IMR-90 (cell line): ENCODE measurements at regions not wholly inside any gene's neighbourhood (a gene's known extent, or its start where the extent isn't known, plus 50 kb on each side); places are given as distances from the start of the nearest gene placed in this dataset.

ENCODE experiments used
- ATAC-seq: fragments of 200-7000 bp; cut with Tn5 transposase; 2 replicates; pipeline ENCODE4 v1.9.1; 2020; ENCODE audit warnings: low read depth, mild to moderate bottlenecking, moderate library complexity
- BruUV-seq: library from RNA; stranded (reverse); fragments of 400-500 nt; replicated peaks from 2 replicates; lab custom pipeline; 2021; lab: Mats Ljungman, UMichigan
- CTCF ChIA-PET: fragments of 300-600 bp; formaldehyde crosslinking; extraction: SDS; loops from one replicate; lab custom pipeline; 2021; ENCODE audit warnings: antibody characterized with exemption; lab: Yijun Ruan, JAX
- POLR2A ChIA-PET: fragments of 300-600 bp; sonication (Branson Sonifier 250); formaldehyde crosslinking; loops from one replicate; lab custom pipeline; 2022; ENCODE audit warnings: antibody characterized with exemption; ENCODE audit not compliant: unreplicated experiment; lab: Charles Lee
- DNase-seq: peaks from one replicate; pipeline ENCODE4 v3.0.0; 2013
- H2AFZ ChIP-seq: replicated peaks from 2 replicates; pipeline ENCODE3; 2013; ENCODE audit warnings: low read length, mild to moderate bottlenecking; ENCODE audit not compliant: poor library complexity
- H2AK5ac ChIP-seq: 2 replicates; pipeline ENCODE4 v1.6.1; 2013; ENCODE audit warnings: low read depth, low read length, inconsistent platforms
- H2AK9ac ChIP-seq: replicated peaks from 2 replicates; pipeline ENCODE3; 2013; ENCODE audit warnings: mild to moderate bottlenecking, low read depth, low read length, moderate library complexity; ENCODE audit not compliant: poor library complexity
- H2BK120ac ChIP-seq: 2 replicates; pipeline ENCODE4 v1.6.1; 2013; ENCODE audit warnings: low read depth, low read length, inconsistent platforms
- H2BK15ac ChIP-seq: 3 replicates; pipeline ENCODE4 v1.6.1; 2013; ENCODE audit warnings: low read depth, low read length, inconsistent platforms
- H2BK20ac ChIP-seq: 2 replicates; pipeline ENCODE4 v1.6.1; 2013; ENCODE audit warnings: low read depth, mild to moderate bottlenecking, inconsistent platforms, low read length, moderate library complexity
- H2BK5ac ChIP-seq: 2 replicates; pipeline ENCODE4 v1.6.1; 2013; ENCODE audit warnings: mild to moderate bottlenecking, low read depth, low read length, inconsistent platforms; ENCODE audit not compliant: poor library complexity, severe bottlenecking
- H3K14ac ChIP-seq: replicated peaks from 2 replicates; pipeline ENCODE4 v1.6.1; 2013; ENCODE audit warnings: low read depth, low read length, inconsistent platforms
- H3K18ac ChIP-seq: 2 replicates; pipeline ENCODE4 v1.6.1; 2013; ENCODE audit warnings: low read depth, low read length, control low read depth
- H3K23ac ChIP-seq: 2 replicates; pipeline ENCODE4 v1.6.1; 2013; ENCODE audit warnings: low read depth, low read length, inconsistent platforms
- H3K27ac ChIP-seq: 2 replicates; pipeline ENCODE4 v1.5.1; 2013; ENCODE audit warnings: mild to moderate bottlenecking, control low read depth, low read length; ENCODE audit not compliant: insufficient read depth
- H3K27me3 ChIP-seq: 2 replicates; pipeline ENCODE4 v1.6.1; 2013; ENCODE audit warnings: low read length; ENCODE audit not compliant: control insufficient read depth, insufficient read depth
- H3K36me3 ChIP-seq: 2 replicates; pipeline ENCODE4 v1.6.1; 2013; ENCODE audit warnings: low read length, mixed read lengths; ENCODE audit not compliant: control insufficient read depth, insufficient read depth
- H3K4ac ChIP-seq: 2 replicates; pipeline ENCODE4 v1.6.1; 2013; ENCODE audit warnings: low read depth, low read length, inconsistent platforms
- H3K4me1 ChIP-seq: 2 replicates; pipeline ENCODE4 v1.6.1; 2013; ENCODE audit warnings: low read length, mixed read lengths; ENCODE audit not compliant: control insufficient read depth, insufficient read depth
- H3K4me2 ChIP-seq: 2 replicates; pipeline ENCODE4 v1.6.1; 2013; ENCODE audit warnings: low read depth, mild to moderate bottlenecking, control low read depth, low read length, moderate library complexity
- H3K4me3 ChIP-seq: 2 replicates; pipeline ENCODE4 v1.5.1; 2013; ENCODE audit warnings: low read depth, mild to moderate bottlenecking, control low read depth, low read length, moderate library complexity; ENCODE audit not compliant: insufficient read depth
- H3K56ac ChIP-seq: 2 replicates; pipeline ENCODE4 v1.6.1; 2013; ENCODE audit warnings: low read length, inconsistent platforms; ENCODE audit not compliant: insufficient read depth; ENCODE audit errors: extremely low read depth
- H3K79me1 ChIP-seq, 2 experiments: 2 replicates each; pipeline ENCODE4 v1.6.1; 2013; ENCODE audit warnings: low read length in 2 of 2, inconsistent platforms in 1 of 2, low read depth in 1 of 2
- H3K9ac ChIP-seq: 2 replicates; pipeline ENCODE4 v1.6.1; 2013; ENCODE audit warnings: low read depth, low read length, control low read depth
- H3K9me1 ChIP-seq: 2 replicates; pipeline ENCODE4 v1.6.1; 2013; ENCODE audit warnings: low read length, inconsistent platforms; ENCODE audit not compliant: insufficient read depth
- H3K9me3 ChIP-seq: 2 replicates; pipeline ENCODE4 v1.6.1; 2013; ENCODE audit warnings: low read length; ENCODE audit not compliant: control insufficient read depth, insufficient read depth
- H4K20me1 ChIP-seq: 2 replicates; pipeline ENCODE4 v1.6.1; 2013; ENCODE audit warnings: low read length, inconsistent platforms; ENCODE audit not compliant: insufficient read depth
- H4K5ac ChIP-seq: 2 replicates; pipeline ENCODE4 v1.6.1; 2013; ENCODE audit warnings: mild to moderate bottlenecking, low read depth, low read length, control low read depth
- H4K8ac ChIP-seq, 2 experiments: 2 replicates each; pipeline ENCODE4 v1.6.1; 2013; ENCODE audit warnings: low read depth in 2 of 2, low read length in 2 of 2, control low read depth in 1 of 2, inconsistent platforms in 1 of 2
- H4K91ac ChIP-seq: 2 replicates; pipeline ENCODE4 v1.6.1; 2013; ENCODE audit warnings: low read depth, low read length, inconsistent platforms; ENCODE audit not compliant: insufficient read depth
- POLR2A ChIP-seq: IDR thresholded peaks from 2 replicates; pipeline ENCODE4 v1.6.1; 2012; ENCODE audit warnings: mild to moderate bottlenecking, low read depth, low read length
- RFX5 ChIP-seq: IDR thresholded peaks from 2 replicates; pipeline ENCODE4 v1.8.0; 2012; ENCODE audit warnings: low read depth, mild to moderate bottlenecking, low read length, moderate library complexity
- dilution Hi-C: fragments of 300-500 bp; cut with HindIII; formaldehyde crosslinking; loops from one replicate; pipeline ENCODE4 v1.14.3; 2018; ENCODE audit warnings: low sequenced_read_pairs; ENCODE audit not compliant: unreplicated experiment
- in situ Hi-C: fragments of 300-500 bp; cut with MboI; formaldehyde crosslinking; loops from 3 replicates; pipeline ENCODE4 v1.14.3; 2019; ENCODE audit warnings: low sequenced_read_pairs, inconsistent platforms, mixed read lengths
- intact Hi-C: fragments of 100-400 bp; cut with micrococcal nuclease; formaldehyde crosslinking; loops from 2 replicates; pipeline ENCODE4 v1.10.0; 2022

DNA sequence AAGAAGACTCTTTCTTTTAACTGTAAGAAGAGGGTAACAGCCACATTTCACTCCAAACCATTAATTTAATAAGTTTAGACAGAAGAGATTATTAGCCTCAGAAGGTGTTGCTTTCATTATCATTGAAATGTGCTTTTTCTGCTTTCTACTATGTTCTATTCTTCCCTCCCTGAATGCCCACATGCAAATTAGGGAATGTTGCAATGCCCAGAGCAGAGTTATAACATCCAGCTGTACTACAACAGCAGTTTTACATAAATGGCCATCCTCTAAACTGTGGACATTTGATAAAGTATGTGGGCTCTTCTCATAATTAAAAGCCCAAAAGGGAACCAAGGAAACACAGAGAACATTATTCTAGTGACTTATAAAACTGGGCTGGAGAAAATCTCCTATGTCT lies 82.2 kb upstream of the SOD1 start:
- dilution Hi-C loops (no loop called here), intact Hi-C loops (no loop called here), in situ Hi-C loops (no loop called here)
- TF ChIP-seq POLR2A: no peak
- TF ChIP-seq RFX5: no peak
- no peak overlapping the region for H2AK9ac ChIP-seq
- H3K18ac ChIP-seq: no peak overlapping the region
- no peaks in the 10 kb centered on the region for H3K79me1 ChIP-seq
- no TSS peak for BruUV-seq
- CTCF ChIA-PET: no interaction called here
- H3K36me3 ChIP-seq: no peaks in the 10 kb centered on the region
- H4K91ac ChIP-seq: no peak overlapping the region
- DNase-seq (no peak), ATAC-seq (no peak)
- H2AK5ac ChIP-seq: no peak overlapping the region
- no peak overlapping the region for H2BK20ac ChIP-seq
- H4K20me1 ChIP-seq: no peaks in the 10 kb centered on the region
- no peak overlapping the region for H4K8ac ChIP-seq
- H4K5ac ChIP-seq: no peak overlapping the region
- no peak overlapping the region for H2BK120ac ChIP-seq
- no peak overlapping the region for H2BK5ac ChIP-seq
- H3K56ac ChIP-seq: no peak overlapping the region
- no peak overlapping the region for H3K4ac ChIP-seq
- H3K4me1 ChIP-seq: no peaks in the 10 kb centered on the region
- no peak overlapping the region for H2AFZ ChIP-seq
- H3K4me2 ChIP-seq: no peak overlapping the region
- H3K14ac ChIP-seq: no peak overlapping the region
- no peaks in the 10 kb centered on the region for H3K9me1 ChIP-seq
- no peak overlapping the region for H3K4me3 ChIP-seq
- no peaks in the 10 kb centered on the region for H3K9me3 ChIP-seq
- no peak overlapping the region for H3K27ac ChIP-seq
- POLR2A ChIA-PET: no interaction called here
- no peak overlapping the region for H2BK15ac ChIP-seq
- no peak overlapping the region for H3K23ac ChIP-seq
- H3K9ac ChIP-seq: no peak overlapping the region
- H3K27me3 ChIP-seq: peaks cover 2% of the 10 kb centered on the region; the same call in 1 of the 2 replicates
